Right ventricle myocardium inferior (tissue), 1 donor: ENCODE measurements at regions not wholly inside any gene's neighbourhood (a gene's known extent, or its start where the extent isn't known, plus 50 kb on each side); places are given as distances from the start of the nearest gene placed in this dataset.
"Not testable (repeated sequence)": the region's sequence is repeated elsewhere in the genome, so short reads cannot be mapped to it uniquely, and the experiment has no call there.

Experiments used
- ATAC-seq: fragments of 200-7000 bp; cut with Tn5 transposase; one replicate; pipeline ENCODE4 v1.9.1; 2020; ENCODE audit warnings: mild to moderate bottlenecking, moderate library complexity
- DNase-seq: peaks from one replicate; pipeline ENCODE4 v3.0.0; 2021; ENCODE audit errors: missing footprints
- intact Hi-C: fragments of 100-400 bp; cut with DNase I; formaldehyde crosslinking; loops from one replicate; pipeline ENCODE4 v1.11.0; 2022
- donor health status: DM: no; HTN: yes; CAD: no; lungs with severe emphysema.

- intact Hi-C loops, result no loop called here
- no peak for ATAC-seq
- DNase-seq, result no peak
Measured at GRCh38 chr13:80862456-80862855, 521.5 kb upstream of the SPRY2 start.

GRCh38 chr13:80860845-80861244 lies 519.9 kb upstream of the SPRY2 start:
- intact Hi-C loops, result no loop called here

GRCh38 chr13:80858131-80858530 lies 517.2 kb upstream of the SPRY2 start:
- no peak for DNase-seq
- intact Hi-C loops, result no loop called here
- ATAC-seq, result no peak

More at GRCh38 chr13:80860845-80861244, 519.9 kb upstream of the SPRY2 start:
- no peak for DNase-seq
- no peak for ATAC-seq

GRCh38 chr13:80857321-80857720 lies 516.4 kb upstream of the SPRY2 start:
- intact Hi-C loops, result no loop called here
- ATAC-seq, result no peak
- DNase-seq, result no peak

- no peak for ATAC-seq
- intact Hi-C loops, result no loop called here
Measured at GRCh38 chr13:80850771-80851170, 509.8 kb upstream of the SPRY2 start.

GRCh38 chr13:80844164-80844563 lies 503.2 kb upstream of the SPRY2 start:
- no peak for ATAC-seq
- intact Hi-C loops, result no loop called here
- DNase-seq, result no peak

More at GRCh38 chr13:80850771-80851170, 509.8 kb upstream of the SPRY2 start:
- DNase-seq, result no peak

- ATAC-seq, result no peak
- intact Hi-C loops, result no loop called here
- no peak for DNase-seq
Measured at GRCh38 chr13:80841414-80841813, 500.5 kb upstream of the SPRY2 start.

- intact Hi-C loops, result no loop called here
- ATAC-seq (peak; percentile 81), DNase-seq (no peak)
Measured at GRCh38 chr13:80840316-80840976, 499.5 kb upstream of the SPRY2 start.

GRCh38 chr13:80835902-80836301 lies 495.0 kb upstream of the SPRY2 start:
- ATAC-seq, result no peak

GRCh38 chr13:80830431-80830830 lies 489.5 kb upstream of the SPRY2 start:
- no peak for ATAC-seq
- intact Hi-C loops, result no loop called here
- no peak for DNase-seq

More at GRCh38 chr13:80835902-80836301, 495.0 kb upstream of the SPRY2 start:
- no peak for DNase-seq
- intact Hi-C loops, result no loop called here

- intact Hi-C loops, result loop anchor here (10.0 kb wide), 1 partner anchor 76 kb away; no protein-coding TSS in a partner anchor
- DNase-seq (no peak), ATAC-seq (no peak)
Measured at GRCh38 chr13:80828759-80829158, 487.8 kb upstream of the SPRY2 start.

- ATAC-seq, result no peak
- intact Hi-C loops, result loop anchor here (10.0 kb wide), 1 partner anchor 80 kb away; no protein-coding TSS in a partner anchor
- no peak for DNase-seq
Measured at GRCh38 chr13:80825276-80825675, 484.4 kb upstream of the SPRY2 start.

- ATAC-seq, result peak; percentile 98
- DNase-seq, result no peak
- intact Hi-C loops, result loop anchor here (10.0 kb wide), 1 partner anchor 81 kb away; no protein-coding TSS in a partner anchor
Measured at GRCh38 chr13:80824229-80824628, 483.3 kb upstream of the SPRY2 start.

- no peak for DNase-seq
- intact Hi-C loops, result loop anchor here (10.0 kb wide), 1 partner anchor 81 kb away; no protein-coding TSS in a partner anchor
- ATAC-seq, result no peak
Measured at GRCh38 chr13:80823472-80823871, 482.5 kb upstream of the SPRY2 start.

- DNase-seq (no peak), ATAC-seq (no peak)
- intact Hi-C loops, result loop anchor here (10.0 kb wide), 1 partner anchor 83 kb away; no protein-coding TSS in a partner anchor
Measured at GRCh38 chr13:80821466-80821865, 480.5 kb upstream of the SPRY2 start.

GRCh38 chr13:80817979-80818378 lies 477.1 kb upstream of the SPRY2 start:
- DNase-seq, result no peak
- intact Hi-C loops, result no loop called here
- no peak for ATAC-seq

- ATAC-seq, result peak; percentile 72
- intact Hi-C loops, result no loop called here
- DNase-seq, result no peak
Measured at GRCh38 chr13:80814541-80814940, 473.6 kb upstream of the SPRY2 start.

GRCh38 chr13:80810294-80810693 lies 469.4 kb upstream of the SPRY2 start:
- ATAC-seq, DNase-seq, intact Hi-C loops: not testable (repeated sequence)

- intact Hi-C loops, result no loop called here
- ATAC-seq, result no peak
- DNase-seq, result peak; percentile 31
Measured at GRCh38 chr13:80802946-80803345, 462.0 kb upstream of the SPRY2 start.

- ATAC-seq (no peak), DNase-seq (no peak)
- intact Hi-C loops, result no loop called here
Measured at GRCh38 chr13:80798576-80799133, 457.7 kb upstream of the SPRY2 start.
